ENCODE measurements at regions not wholly inside any gene's neighbourhood (a gene's known extent, or its start where the extent isn't known, plus 50 kb on each side); places are given as distances from the start of the nearest gene placed in this dataset.

GRCh38 chr3:103060242-103060641, 625.4 kb downstream of the ZPLD1 start:
- DNase-seq = no peak

GRCh38 chr3:103067963-103068362, 633.1 kb downstream of the ZPLD1 start:
- no peak for DNase-seq

GRCh38 chr3:103075282-103075681, 640.5 kb downstream of the ZPLD1 start:
- no peak for DNase-seq

GRCh38 chr3:103077910-103078309, 643.1 kb downstream of the ZPLD1 start:
- no peak for DNase-seq

- peak; percentile 5 for DNase-seq
These were observed 647.7 kb downstream of the ZPLD1 start for GRCh38 chr3:103082501-103082900.

- DNase-seq = no peak
These were observed 649.2 kb downstream of the ZPLD1 start for GRCh38 chr3:103083848-103084631.

GRCh38 chr3:103085465-103085864, 650.6 kb downstream of the ZPLD1 start:
- DNase-seq = peak; percentile 2

- DNase-seq = no peak
These were observed 654.9 kb downstream of the ZPLD1 start for GRCh38 chr3:103089758-103090157.

- DNase-seq = no peak
These were observed 670.4 kb downstream of the ZPLD1 start for GRCh38 chr3:103105206-103105605.

- no peak for DNase-seq
These were observed 677.5 kb downstream of the ZPLD1 start for GRCh38 chr3:103112273-103112672.

GRCh38 chr3:103126115-103126514, 691.3 kb downstream of the ZPLD1 start:
- no peak for DNase-seq

- peak; percentile 42 for DNase-seq
These were observed 692.3 kb downstream of the ZPLD1 start for GRCh38 chr3:103127098-103127630.

- DNase-seq = peak; percentile 32
These were observed 692.9 kb downstream of the ZPLD1 start for GRCh38 chr3:103127737-103128136.

GRCh38 chr3:103134023-103134724, 699.4 kb downstream of the ZPLD1 start:
- no peak for DNase-seq

GRCh38 chr3:103136621-103137020, 701.8 kb downstream of the ZPLD1 start:
- DNase-seq = no peak

- DNase-seq = no peak
These were observed 703.0 kb downstream of the ZPLD1 start for GRCh38 chr3:103137830-103138229.

GRCh38 chr3:103158183-103158582, 723.4 kb downstream of the ZPLD1 start:
- DNase-seq = no peak

GRCh38 chr3:103166890-103167289, 732.1 kb downstream of the ZPLD1 start:
- no peak for DNase-seq

GRCh38 chr3:103167850-103168249, 733.0 kb downstream of the ZPLD1 start:
- no peak for DNase-seq

- DNase-seq = no peak
These were observed 734.5 kb downstream of the ZPLD1 start for GRCh38 chr3:103169289-103169688.

GRCh38 chr3:103170651-103171050, 735.8 kb downstream of the ZPLD1 start:
- DNase-seq = no peak

GRCh38 chr3:103173940-103174339, 739.1 kb downstream of the ZPLD1 start:
- no peak for DNase-seq

- peak; percentile 4 for DNase-seq
These were observed 746.3 kb downstream of the ZPLD1 start for GRCh38 chr3:103181160-103181559.

- DNase-seq = no peak
These were observed 750.0 kb downstream of the ZPLD1 start for GRCh38 chr3:103184772-103185171.
